Caki2 (cell line): ENCODE measurements at regions not wholly inside any gene's neighbourhood (a gene's known extent, or its start where the extent isn't known, plus 50 kb on each side); places are given as distances from the start of the nearest gene placed in this dataset.

ENCODE experiments used
- DNase-seq: peaks from one replicate; pipeline ENCODE4 v3.0.0-alpha.2; 2015; ENCODE audit warnings: low read depth
- in situ Hi-C: cut with HindIII; loops from 2 replicates; pipeline ENCODE4 v1.10.0; 2016; ENCODE audit warnings: low sequenced_read_pairs, low pct_unique_long_range_greater_than_20kb, mixed read lengths

- DNase-seq = no peak
- in situ Hi-C loops = no loop called here
Observed at GRCh38 chr20:60407938-60408337, 449.7 kb downstream of the CDH26 start.

GRCh38 chr20:60408435-60408834 is 450.2 kb downstream of the CDH26 start:
- DNase-seq = no peak
- in situ Hi-C loops = no loop called here

- in situ Hi-C loops = no loop called here
- no peak for DNase-seq
Observed at GRCh38 chr20:60410618-60411264, 452.5 kb downstream of the CDH26 start.

- in situ Hi-C loops = no loop called here
Observed at GRCh38 chr20:60411813-60412212, 453.6 kb downstream of the CDH26 start.

GRCh38 chr20:60420676-60421229 is 462.5 kb downstream of the CDH26 start:
- in situ Hi-C loops = no loop called here

More at GRCh38 chr20:60411813-60412212, 453.6 kb downstream of the CDH26 start:
- no peak for DNase-seq

GRCh38 chr20:60422848-60423247 is 464.6 kb downstream of the CDH26 start:
- in situ Hi-C loops = no loop called here

More at GRCh38 chr20:60420676-60421229, 462.5 kb downstream of the CDH26 start:
- no peak for DNase-seq

GRCh38 chr20:60424267-60424902 is 466.2 kb downstream of the CDH26 start:
- DNase-seq = no peak
- in situ Hi-C loops = no loop called here

More at GRCh38 chr20:60422848-60423247, 464.6 kb downstream of the CDH26 start:
- DNase-seq = no peak

GRCh38 chr20:60427516-60427915 is 469.3 kb downstream of the CDH26 start:
- in situ Hi-C loops = no loop called here
- no peak for DNase-seq

- no peak for DNase-seq
- in situ Hi-C loops = no loop called here
Observed at GRCh38 chr20:60428651-60429050, 470.4 kb downstream of the CDH26 start.

- in situ Hi-C loops = no loop called here
- DNase-seq = no peak
Observed at GRCh38 chr20:60430516-60431001, 472.3 kb downstream of the CDH26 start.

- in situ Hi-C loops = no loop called here
- no peak for DNase-seq
Observed at GRCh38 chr20:60431349-60431748, 473.1 kb downstream of the CDH26 start.

- no peak for DNase-seq
- in situ Hi-C loops = no loop called here
Observed at GRCh38 chr20:60437418-60437817, 479.2 kb downstream of the CDH26 start.

- DNase-seq = no peak
- in situ Hi-C loops = no loop called here
Observed at GRCh38 chr20:60446267-60447111, 488.3 kb downstream of the CDH26 start.

GRCh38 chr20:60447703-60448102 is 489.5 kb downstream of the CDH26 start:
- in situ Hi-C loops = no loop called here
- DNase-seq = no peak

- in situ Hi-C loops = no loop called here
- DNase-seq = no peak
Observed at GRCh38 chr20:60453388-60454246, 495.4 kb downstream of the CDH26 start.

- in situ Hi-C loops = no loop called here
- no peak for DNase-seq
Observed at GRCh38 chr20:60454491-60454890, 496.3 kb downstream of the CDH26 start.

- in situ Hi-C loops = no loop called here
- no peak for DNase-seq
Observed at GRCh38 chr20:60455272-60455671, 497.0 kb downstream of the CDH26 start.

GRCh38 chr20:60459212-60459611 is 501.0 kb downstream of the CDH26 start:
- DNase-seq = no peak
- in situ Hi-C loops = no loop called here
